ENCODE measurements at regions not wholly inside any gene's neighbourhood (a gene's known extent, or its start where the extent isn't known, plus 50 kb on each side); places are given as distances from the start of the nearest gene placed in this dataset.

DNA sequence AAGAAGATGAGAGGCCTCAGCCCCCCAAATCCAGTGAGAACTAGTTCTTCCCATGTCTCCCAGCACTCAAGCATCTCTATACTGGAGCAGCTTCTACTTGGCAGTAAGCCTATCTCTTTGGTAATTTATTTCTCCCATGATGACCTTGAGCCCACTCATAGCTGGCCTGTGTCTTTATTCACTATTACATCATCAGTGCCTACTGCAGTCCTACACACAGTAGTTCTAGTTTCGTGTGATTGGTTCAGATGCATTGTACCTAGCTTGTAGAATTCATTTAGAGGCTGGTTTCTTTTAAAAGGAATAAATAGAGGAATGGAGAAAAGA, 255.6 kb upstream of the ZFP64 start:
- no peak overlapping the region for H3K4me3 ChIP-seq (ENCODE audit: low read depth, low read length)
- TF ChIP-seq, protein P1, sequence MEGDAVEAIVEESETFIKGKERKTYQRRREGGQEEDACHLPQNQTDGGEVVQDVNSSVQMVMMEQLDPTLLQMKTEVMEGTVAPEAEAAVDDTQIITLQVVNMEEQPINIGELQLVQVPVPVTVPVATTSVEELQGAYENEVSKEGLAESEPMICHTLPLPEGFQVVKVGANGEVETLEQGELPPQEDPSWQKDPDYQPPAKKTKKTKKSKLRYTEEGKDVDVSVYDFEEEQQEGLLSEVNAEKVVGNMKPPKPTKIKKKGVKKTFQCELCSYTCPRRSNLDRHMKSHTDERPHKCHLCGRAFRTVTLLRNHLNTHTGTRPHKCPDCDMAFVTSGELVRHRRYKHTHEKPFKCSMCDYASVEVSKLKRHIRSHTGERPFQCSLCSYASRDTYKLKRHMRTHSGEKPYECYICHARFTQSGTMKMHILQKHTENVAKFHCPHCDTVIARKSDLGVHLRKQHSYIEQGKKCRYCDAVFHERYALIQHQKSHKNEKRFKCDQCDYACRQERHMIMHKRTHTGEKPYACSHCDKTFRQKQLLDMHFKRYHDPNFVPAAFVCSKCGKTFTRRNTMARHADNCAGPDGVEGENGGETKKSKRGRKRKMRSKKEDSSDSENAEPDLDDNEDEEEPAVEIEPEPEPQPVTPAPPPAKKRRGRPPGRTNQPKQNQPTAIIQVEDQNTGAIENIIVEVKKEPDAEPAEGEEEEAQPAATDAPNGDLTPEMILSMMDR (IDR thresholded peaks at IDR 0.05; ENCODE audit: borderline replicate concordance, insufficient read depth, low read depth, low read length), result no peak

DNA sequence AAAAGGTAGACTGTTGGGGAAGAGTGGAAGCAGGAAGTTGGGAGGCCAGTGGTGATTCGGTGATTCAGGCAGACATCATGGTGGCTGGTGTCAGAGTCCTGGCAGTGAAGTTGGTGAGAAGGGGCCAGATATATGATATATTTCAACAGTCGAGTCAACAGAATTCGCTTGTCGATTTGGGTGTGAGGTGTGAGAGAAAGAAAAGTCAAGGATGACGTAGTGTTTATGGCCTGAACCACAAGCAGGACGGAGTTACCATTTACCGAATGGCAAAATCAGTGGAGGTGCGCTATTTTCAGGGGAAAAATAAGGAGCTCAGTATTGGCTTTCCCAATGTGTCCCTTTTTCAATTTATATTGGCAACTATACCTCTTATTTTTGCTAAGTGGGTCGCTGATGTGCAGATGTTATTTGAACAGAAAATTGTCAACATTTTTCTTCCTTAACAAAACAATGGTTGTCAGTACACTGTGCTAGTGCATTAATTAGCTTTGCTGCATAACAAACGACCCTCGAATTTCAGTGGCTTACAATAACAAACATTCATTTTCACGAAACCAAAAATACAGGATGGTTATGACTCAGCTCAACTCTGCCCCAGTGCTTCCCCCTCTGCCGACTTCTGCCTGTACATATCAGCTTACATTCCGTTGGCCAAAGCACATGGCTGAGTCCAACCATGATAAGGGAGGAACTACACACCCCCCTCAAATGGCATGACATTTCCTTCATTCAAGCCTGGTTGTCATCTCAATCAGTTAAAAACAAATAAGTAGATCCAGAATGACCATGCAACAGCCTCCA, 255.0 kb upstream of the ZFP64 start:
- TF ChIP-seq, protein P1 (IDR thresholded peaks at IDR 0.05; ENCODE audit: borderline replicate concordance, insufficient read depth, low read depth, low read length), result no peak
- no peak overlapping the region for H3K4me3 ChIP-seq (ENCODE audit: low read depth, low read length)

DNA sequence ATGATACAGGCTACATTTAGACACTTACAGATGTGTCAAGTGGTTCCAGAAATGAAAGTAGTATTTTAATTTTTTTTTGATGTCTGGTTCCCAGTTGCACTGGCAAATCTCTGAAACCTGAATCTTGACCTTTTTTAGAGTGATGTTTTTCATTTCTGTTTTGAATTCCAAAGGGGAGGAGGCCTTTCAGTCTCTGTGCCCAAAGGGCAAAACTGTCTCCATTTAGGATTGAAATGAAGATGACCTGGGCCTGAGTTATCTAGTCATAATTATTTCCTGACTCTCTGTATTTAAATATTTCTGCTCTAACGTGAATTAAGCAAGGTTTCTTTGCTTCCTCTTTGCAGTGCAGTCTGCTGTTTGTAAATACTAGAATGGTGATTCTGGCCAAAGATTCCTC, 252.9 kb upstream of the ZFP64 start:
- TF ChIP-seq, protein P1 (IDR thresholded peaks at IDR 0.05; ENCODE audit: borderline replicate concordance, insufficient read depth, low read depth, low read length), result no peak
- no peak overlapping the region for H3K4me3 ChIP-seq (ENCODE audit: low read depth, low read length)

DNA sequence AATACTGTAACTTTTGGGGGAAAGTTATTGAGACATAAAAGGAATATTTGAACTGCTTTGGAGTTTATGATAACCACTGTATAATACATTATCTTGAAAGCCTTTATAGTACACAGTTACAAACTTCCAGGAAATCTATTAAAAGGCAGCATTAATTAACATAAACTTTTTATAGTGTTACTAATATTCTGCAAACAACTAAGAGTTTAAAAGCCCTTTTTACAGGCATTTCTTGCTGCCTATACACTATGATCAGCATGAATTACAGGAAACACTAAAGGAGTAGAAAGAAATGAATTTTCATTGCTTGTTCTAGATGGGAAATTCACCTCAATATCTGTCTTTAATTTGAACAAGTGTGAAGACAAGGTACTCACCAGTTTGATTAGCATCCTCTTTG, 252.3 kb upstream of the ZFP64 start:
- no peak overlapping the region for H3K4me3 ChIP-seq (ENCODE audit: low read depth, low read length)
- TF ChIP-seq, protein P1 (IDR thresholded peaks at IDR 0.05; ENCODE audit: borderline replicate concordance, insufficient read depth, low read depth, low read length), result no peak

DNA sequence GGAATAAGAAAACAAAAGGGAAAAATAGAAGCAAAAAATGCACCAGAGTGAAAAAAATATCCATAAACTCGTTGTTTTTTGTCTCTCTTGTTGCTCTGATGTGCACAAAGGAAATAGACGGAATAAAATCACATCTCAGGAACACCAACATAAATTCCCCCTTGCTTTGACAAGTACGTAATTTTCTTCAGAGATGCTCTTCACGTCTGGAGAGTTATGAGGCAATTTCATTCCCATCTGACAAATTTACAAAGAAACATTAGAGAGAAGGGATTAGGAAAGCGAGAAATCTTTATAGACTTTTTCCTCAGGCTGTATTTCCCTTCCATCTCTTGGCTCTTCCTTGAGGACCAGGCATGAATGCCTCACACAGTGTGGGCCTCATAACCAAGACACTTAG, 250.1 kb upstream of the ZFP64 start:
- TF ChIP-seq, protein P1 (IDR thresholded peaks at IDR 0.05; ENCODE audit: borderline replicate concordance, insufficient read depth, low read depth, low read length), result no peak
- H3K4me3 ChIP-seq (ENCODE audit: low read depth, low read length), result no peak overlapping the region

DNA sequence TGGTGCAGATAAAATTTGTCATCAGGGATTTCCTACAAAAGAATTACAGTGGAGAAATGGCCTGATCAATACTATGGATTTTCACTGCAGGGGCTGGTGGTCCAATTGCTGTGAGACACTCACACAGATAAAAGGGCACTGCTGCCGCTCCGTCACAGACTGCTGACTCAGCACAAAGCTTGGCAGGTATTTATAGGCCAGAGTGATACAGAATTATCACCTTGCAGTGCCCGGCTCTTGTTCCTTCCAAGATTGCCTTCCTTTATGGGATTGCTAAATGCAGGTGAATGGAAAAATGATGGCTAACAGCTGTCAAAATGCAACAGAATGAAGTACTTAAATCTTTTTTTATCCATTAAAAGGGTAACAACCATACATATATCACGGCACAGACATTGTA, 247.8 kb upstream of the ZFP64 start:
- TF ChIP-seq, protein P1 (IDR thresholded peaks at IDR 0.05; ENCODE audit: borderline replicate concordance, insufficient read depth, low read depth, low read length), result no peak

DNA sequence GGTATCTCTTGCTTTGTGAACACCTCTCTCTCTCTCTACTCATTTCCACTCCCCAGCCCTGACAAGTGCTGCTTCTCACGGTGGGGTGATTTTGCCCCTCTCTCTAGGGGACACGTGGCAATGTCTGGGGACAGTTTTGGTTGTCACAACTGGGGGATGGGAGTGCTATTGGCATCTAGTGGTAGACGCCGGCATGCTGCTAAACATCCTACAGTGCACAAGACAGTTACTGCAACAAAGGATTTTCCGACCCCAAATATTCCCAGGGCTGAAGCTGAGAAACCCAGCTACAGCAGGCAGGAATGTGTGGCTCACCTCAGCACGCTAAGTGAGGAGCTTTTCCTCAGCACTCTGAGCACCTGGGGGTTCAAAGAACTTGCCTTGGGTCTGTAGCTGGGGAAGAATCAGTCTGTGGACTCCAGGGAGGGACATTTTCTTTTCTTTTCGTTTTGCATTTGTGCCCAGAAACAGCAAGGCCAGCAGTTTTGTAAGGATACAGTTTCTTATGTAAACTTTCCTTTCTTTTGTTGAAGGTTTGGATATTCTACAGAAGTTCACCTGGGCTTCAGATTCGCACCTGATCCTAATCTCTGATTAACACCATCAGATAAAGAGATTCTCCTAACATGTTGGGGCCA, 246.9 kb upstream of the ZFP64 start:
- no peak overlapping the region for H3K4me3 ChIP-seq (ENCODE audit: low read depth, low read length)
- TF ChIP-seq, protein P1 (IDR thresholded peaks at IDR 0.05; ENCODE audit: borderline replicate concordance, insufficient read depth, low read depth, low read length), result no peak

More for the DNA sequence above, 247.8 kb upstream of the ZFP64 start:
- no peak overlapping the region for H3K4me3 ChIP-seq (ENCODE audit: low read depth, low read length)

Data from GM12875 (cell line).